Posterior cingulate gyrus (tissue), 11 donors: ENCODE measurements at regions not wholly inside any gene's neighbourhood (a gene's known extent, or its start where the extent isn't known, plus 50 kb on each side); places are given as distances from the start of the nearest gene placed in this dataset.
A peak's percentile ranks its signal among the peaks of the same experiment; 100 is the strongest.

Source experiments
- DNase-seq, 10 donors: peaks; one replicate each; pipeline versions ENCODE4 v3.0.0 to v3.0.0-alpha.2; 2020 to 2021; ENCODE audit warnings: mixed read lengths in 3 of 10
- intact Hi-C: fragments of 100-400 bp; cut with DNase I; formaldehyde crosslinking; loops from one replicate; pipeline ENCODE4 v1.15.1; 2023

DNA sequence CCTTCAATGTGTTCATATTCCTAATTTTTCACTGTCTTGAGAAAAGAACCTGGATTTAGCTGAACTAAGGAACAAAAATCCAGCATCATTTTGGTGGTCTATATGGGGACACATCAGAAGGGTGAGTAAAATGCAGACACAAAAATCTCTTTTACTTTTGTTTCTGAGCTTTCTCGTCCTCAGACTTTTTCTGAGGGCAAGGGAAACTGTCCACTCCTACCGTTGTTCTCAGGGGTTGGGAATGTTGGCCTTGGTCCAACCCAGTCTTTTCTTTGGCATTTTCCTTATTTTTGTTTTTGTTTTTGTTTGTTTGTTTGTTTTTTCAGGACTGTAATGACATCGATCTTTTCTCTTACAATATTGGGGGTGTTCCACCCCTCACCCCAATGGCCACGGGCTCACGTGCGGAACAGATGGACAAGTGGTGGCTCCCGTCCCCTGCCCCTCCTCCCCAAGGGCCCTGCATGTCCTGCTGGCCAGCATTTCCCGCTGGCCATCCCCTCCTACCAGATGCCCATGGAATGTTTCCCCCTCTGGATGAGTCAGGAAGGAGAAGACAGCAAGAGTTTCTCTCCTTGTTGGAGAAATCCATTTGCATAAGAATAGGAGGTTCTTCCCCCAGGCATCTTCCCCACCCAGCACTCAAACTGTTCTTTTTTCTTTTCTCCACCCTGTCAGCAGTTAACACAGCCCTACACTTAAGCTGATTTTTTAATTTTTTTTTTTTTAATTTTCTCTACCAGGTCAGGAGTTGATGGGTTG, 305.4 kb upstream of the NDST4 start:
- intact Hi-C loops = no loop called here
- no peak for DNase-seq

- intact Hi-C loops = no loop called here
- DNase-seq = peak in 1 of 10 donors; percentile 50
These were observed 282.6 kb upstream of the NDST4 start for GRCh38 chr4:115396034-115396433.

- no peak for DNase-seq
- intact Hi-C loops = no loop called here
These were observed 263.4 kb upstream of the NDST4 start for GRCh38 chr4:115376866-115377265.

DNA sequence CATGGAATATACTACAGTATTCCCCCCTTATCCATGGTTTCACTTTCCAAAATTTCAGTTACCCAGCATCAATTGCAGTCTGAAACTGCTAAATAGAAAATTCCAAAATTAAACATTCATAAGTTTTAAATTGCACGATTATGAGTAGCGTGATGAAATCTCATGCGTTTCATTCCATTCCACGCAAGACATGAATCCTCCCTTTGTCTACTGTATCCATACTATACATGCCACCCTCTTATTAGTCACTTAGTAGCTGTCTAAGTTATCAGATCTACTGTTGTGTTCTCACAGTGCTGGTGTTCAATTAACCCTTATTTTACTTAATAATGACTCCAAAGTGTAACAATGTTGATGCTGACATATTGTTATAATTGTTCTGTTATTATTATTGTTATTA, 261.2 kb upstream of the NDST4 start:
- no peak for DNase-seq
- intact Hi-C loops = no loop called here

DNA sequence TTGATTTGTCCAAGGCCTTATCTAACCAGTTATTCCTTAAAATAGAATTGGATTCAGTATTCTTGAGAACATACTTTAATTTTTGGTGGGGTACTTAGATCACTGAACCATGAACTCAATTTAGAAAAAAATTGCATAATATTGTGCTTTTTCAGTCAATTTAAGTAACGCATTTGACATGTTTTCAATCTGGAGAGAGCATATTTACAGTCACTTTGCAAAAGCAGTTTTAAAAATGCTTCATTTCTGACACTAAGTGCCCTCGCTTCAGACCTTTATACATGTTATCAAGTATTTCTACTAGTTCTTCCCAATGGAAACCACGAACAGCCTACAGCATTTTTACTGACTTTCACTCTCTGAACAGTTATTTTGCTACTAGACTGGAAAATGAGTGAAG, 257.1 kb upstream of the NDST4 start:
- DNase-seq = no peak
- intact Hi-C loops = no loop called here

DNA sequence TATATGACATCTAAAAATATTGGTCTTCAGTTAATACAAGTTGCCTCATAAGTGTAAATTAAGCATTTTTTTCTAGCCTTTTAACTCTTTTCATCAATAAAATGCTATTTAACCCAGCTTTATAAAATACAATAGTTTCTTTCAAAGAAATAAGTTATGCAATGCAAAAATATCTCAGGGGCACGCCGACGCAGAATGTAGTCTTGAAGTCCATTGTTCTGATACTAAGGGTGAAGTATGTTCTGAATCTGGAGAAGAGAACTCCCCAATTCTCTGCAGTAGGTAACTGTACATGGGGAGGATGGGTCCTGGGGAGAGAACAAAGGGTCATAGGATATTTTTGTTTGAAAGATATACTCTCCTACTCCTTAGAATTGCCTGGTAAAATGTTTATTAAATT, 256.6 kb upstream of the NDST4 start:
- intact Hi-C loops = no loop called here
- DNase-seq = peak in 1 of 10 donors; percentile 17

DNA sequence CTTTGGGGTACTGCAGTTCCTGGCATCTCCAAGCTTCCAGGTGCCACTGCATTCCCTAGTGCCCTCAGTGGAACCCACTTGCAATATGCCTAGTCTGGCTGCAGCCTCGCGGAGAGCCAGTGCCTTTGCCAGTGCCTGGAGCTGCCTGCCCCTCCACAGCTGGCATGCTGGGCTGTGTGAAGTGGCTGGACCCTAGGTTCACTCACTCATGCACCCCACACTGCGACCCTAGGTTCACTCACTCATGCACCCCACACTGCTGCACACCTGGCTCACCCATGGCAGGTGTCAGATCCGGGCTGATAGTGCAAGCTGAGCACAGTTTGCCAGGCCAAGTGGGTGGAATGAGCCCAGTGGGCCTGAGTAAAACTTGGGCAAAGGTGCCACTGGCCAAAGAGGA, 253.0 kb upstream of the NDST4 start:
- intact Hi-C loops = no loop called here
- peak in 1 of 10 donors; percentile 71 for DNase-seq

DNA sequence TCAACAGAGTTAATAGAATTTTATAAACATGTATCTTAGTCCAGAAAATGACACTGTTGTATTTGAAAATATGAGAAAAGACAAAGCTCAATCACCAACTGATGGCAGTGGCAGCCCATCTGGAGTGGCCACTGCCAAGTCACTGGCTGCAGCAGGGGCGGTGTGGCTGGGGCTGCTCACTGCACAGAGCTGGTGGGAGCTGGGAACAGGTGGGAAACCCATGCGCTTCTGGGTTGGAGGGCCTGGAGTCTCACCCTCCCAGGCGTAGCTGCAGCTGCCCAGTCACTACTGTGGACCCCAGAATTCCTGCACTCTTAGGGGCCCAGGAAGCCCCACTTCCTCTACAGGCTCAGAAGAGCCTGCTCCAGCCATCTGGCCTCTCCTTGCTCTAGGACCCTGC, 251.8 kb upstream of the NDST4 start:
- intact Hi-C loops = no loop called here
- DNase-seq = peak in 2 of 10 donors; percentile 47 to 61

- no peak for DNase-seq
- intact Hi-C loops = no loop called here
These were observed 248.4 kb upstream of the NDST4 start for GRCh38 chr4:115361781-115362180.

- intact Hi-C loops = no loop called here
- no peak for DNase-seq
These were observed 247.0 kb upstream of the NDST4 start for GRCh38 chr4:115360431-115360830.

GRCh38 chr4:115357776-115358175, 244.4 kb upstream of the NDST4 start:
- no peak for DNase-seq
- intact Hi-C loops = no loop called here

DNA sequence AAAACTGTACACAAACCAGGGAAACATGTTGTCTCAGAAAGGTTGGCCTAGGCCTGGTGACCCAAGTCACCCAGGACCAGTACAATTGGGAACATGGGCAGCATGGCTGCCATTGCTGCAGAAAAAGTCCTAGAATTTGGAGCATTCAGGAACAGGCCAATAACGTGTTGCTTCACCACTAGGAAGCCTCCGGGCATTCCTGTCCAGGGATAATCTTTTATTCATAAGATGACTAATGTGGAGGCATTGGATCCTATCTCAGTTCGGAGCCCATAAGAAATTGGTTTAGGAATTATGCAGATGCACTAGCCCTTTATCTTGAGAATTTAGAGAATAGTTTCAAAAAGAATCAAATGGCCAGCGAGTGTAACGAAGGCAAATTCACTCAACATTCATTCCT, 242.8 kb upstream of the NDST4 start:
- no peak for DNase-seq
- intact Hi-C loops = no loop called here

DNA sequence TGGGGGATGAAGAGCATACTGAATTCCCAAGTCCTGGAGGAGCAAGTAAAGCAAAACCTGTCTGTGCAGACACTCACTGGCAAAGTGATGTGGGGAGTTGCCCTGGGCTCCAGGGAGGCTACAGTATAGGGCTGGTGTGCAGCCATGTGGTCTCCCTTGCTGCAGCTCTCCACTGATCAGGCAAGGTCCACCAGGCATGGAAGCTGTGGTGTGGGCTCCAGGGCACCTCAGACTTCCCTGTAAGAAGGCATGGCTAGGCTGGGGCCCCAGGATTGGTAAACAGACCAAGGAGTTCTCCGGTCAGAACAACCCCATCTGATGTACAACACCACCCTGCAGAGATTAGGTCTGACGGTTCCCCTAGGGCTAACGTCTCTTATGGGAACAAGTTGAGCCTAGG, 241.9 kb upstream of the NDST4 start:
- DNase-seq = no peak
- intact Hi-C loops = no loop called here

DNA sequence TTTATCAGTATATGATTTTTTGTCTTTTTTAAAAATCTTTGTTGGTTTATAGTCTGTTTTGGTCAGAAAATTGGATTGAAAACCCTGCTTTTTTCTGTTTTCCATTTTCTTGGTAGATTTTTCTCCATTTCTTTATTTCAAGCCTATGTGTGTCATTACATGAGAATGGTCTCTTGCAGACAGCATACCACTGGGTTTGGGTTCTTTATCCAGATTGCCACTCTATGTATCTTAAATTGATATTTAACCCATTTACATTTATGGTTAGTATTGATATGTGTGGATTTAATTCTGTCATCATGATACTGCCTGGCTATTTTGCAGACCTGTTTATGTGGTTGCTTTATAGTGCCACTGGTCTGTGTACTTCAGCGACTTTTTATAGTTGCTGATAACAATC, 239.9 kb upstream of the NDST4 start:
- intact Hi-C loops = no loop called here
- DNase-seq = no peak

GRCh38 chr4:115343171-115343570, 229.8 kb upstream of the NDST4 start:
- intact Hi-C loops = no loop called here
- DNase-seq = no peak

- intact Hi-C loops = no loop called here
- DNase-seq = no peak
These were observed 221.5 kb upstream of the NDST4 start for GRCh38 chr4:115334736-115335411.

DNA sequence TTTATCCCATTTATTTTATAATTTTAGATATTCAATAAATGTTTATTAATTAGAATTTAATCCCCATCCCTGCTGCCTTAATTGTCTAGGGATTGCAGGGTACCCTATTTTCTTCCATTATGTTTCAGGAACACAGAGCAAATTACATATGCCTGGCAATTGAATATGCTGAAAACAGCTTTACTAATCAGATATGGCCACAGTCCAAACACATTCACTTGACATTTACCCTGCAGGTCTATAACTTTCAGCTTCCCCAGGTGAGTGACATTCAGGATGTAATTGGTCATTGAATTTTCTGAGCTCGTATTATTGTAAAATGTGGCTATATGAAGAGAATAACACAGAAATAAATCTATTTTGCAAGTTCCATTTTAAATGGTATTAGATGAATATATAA, 218.7 kb upstream of the NDST4 start:
- no peak for DNase-seq
- intact Hi-C loops = no loop called here

DNA sequence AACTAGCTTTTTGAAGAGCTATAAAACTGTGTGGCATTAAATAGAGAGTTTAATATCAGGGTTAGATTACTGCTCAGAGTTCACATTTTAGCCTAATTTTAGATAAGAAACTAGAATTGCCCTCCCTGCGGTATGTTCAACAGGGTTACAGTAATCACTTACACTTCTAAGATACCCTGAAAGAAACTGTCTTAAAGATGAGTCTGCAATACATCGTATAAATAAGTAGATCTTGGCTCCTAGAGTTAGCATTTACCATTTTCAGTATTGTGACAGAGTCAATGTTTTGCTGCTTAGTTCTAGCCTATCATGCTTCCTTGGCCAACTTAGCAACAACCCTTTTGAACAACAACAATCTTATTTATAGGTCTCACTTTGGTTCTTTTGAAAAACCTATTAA, 217.8 kb upstream of the NDST4 start:
- no peak for DNase-seq
- intact Hi-C loops = no loop called here

DNA sequence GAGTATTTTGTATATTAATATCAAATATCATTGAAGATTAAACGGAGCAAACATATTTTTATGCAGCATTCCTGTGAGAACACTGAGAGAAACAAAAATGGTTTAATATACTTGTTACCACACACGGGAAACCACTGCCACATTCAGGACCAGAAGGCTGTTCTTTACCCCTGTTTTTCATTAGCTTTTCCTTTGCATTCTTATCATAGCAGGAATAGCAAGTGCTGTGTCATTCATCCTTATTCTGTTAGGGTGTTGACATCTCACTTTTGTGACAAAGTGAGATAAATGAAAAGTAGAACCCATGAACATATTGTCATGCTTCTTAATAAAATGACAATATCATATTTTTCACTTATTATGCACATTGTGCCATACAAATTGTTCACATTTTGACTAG, 212.4 kb upstream of the NDST4 start:
- DNase-seq = no peak
- intact Hi-C loops = no loop called here

GRCh38 chr4:115323106-115323707, 209.8 kb upstream of the NDST4 start:
- DNase-seq = no peak

GRCh38 chr4:115315182-115315581, 201.8 kb upstream of the NDST4 start:
- no peak for DNase-seq
- intact Hi-C loops = no loop called here

More at GRCh38 chr4:115323106-115323707, 209.8 kb upstream of the NDST4 start:
- intact Hi-C loops = no loop called here

DNA sequence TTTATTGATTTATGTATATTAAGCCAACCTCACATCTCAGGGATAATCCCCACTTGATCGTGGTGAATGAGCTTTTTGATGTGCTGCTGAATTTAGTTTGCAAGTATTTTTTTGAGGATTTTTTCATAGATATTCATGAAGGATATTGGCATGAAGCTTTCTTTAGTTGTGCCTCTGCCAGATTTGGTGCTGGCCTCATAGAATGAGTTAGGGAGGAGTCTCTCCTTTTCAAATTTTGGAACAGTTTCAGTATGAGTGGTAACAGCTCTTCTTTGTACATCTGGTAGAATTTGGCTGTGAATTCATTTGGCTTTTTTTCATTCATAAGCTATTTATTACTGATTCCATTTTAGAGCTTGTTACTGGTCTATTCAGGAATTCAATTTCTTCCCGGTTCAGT, 197.2 kb upstream of the NDST4 start:
- DNase-seq = no peak
- intact Hi-C loops = no loop called here
